Spleen (tissue), 11 donors: ENCODE measurements at regions not wholly inside any gene's neighbourhood (a gene's known extent, or its start where the extent isn't known, plus 50 kb on each side); places are given as distances from the start of the nearest gene placed in this dataset.

ENCODE experiments used
- DNase-seq: peaks from one replicate; pipeline ENCODE4 v3.0.0-alpha.2; 2020
- H3K27ac ChIP-seq, 8 donors: fragments of 200-600 bp; sonication (generic) in 7 of 8; 1 replicate in 4 of 8; 2 replicates in 4 of 8; pipeline versions ENCODE4 v1.5.0 to v1.8.0; 2016 to 2021; ENCODE audit warnings: inconsistent platforms in 4 of 8, mild to moderate bottlenecking in 4 of 8, moderate library complexity in 1 of 8
- H3K27me3 ChIP-seq, 7 donors: fragments of 200-600 bp; sonication (generic) in 6 of 7; replicated peaks in 1 of 7; 1 replicate in 4 of 7; 2 replicates in 3 of 7; pipeline versions ENCODE4 v1.5.0 to v1.8.0; 2016 to 2021; ENCODE audit warnings: inconsistent platforms in 3 of 7, mild to moderate bottlenecking in 1 of 7
- H3K36me3 ChIP-seq, 6 donors: fragments of 200-600 bp; sonication (generic) in 5 of 6; 1 replicate in 4 of 6; 2 replicates in 2 of 6; pipeline versions ENCODE4 v1.5.0 to v1.8.0; 2016 to 2021; ENCODE audit warnings: inconsistent platforms in 2 of 6
- H3K4me1 ChIP-seq, 6 donors: fragments of 200-600 bp; sonication (generic) in 5 of 6; 1 replicate in 3 of 6; 2 replicates in 3 of 6; pipeline versions ENCODE4 v1.5.0 to v1.8.0; 2016 to 2021; ENCODE audit warnings: inconsistent platforms in 3 of 6
- H3K4me3 ChIP-seq, 8 donors: fragments of 200-600 bp; sonication (generic) in 7 of 8; 1 replicate in 4 of 8; 2 replicates in 4 of 8; pipeline versions ENCODE4 v1.5.0 to v1.8.0; 2016 to 2021; ENCODE audit warnings: inconsistent platforms in 4 of 8, mild to moderate bottlenecking in 4 of 8, moderate library complexity in 2 of 8
- H3K9me3 ChIP-seq, 8 donors: fragments of 200-600 bp; sonication (generic) in 7 of 8; 1 replicate in 4 of 8; 2 replicates in 4 of 8; pipeline versions ENCODE4 v1.5.0 to v1.8.0; 2016 to 2021; ENCODE audit warnings: inconsistent platforms in 4 of 8
- CTCF ChIP-seq, 11 experiments: fragments of 200-600 bp in 7 of 11; fragments of 450-650 bp in 4 of 11; sonication (generic) in 4 of 11; IDR thresholded peaks in 8 of 11; conservative IDR thresholded peaks in 3 of 11; 1 replicate in 7 of 11; 2 replicates in 4 of 11; pipeline versions ENCODE4 v1.4.0 to v1.8.0; 2016 to 2021; ENCODE audit warnings: antibody characterized with exemption in 11 of 11, inconsistent platforms in 4 of 11, mild to moderate bottlenecking in 1 of 11
- POLR2A ChIP-seq, 3 donors: fragments of 450-650 bp; IDR thresholded peaks; one replicate each; pipeline ENCODE4 v1.5.1; 2017; ENCODE audit warnings: antibody characterized with exemption in 3 of 3, mild to moderate bottlenecking in 1 of 3
- POLR2AphosphoS5 ChIP-seq, 3 donors: sonication (generic); formaldehyde crosslinking; IDR thresholded peaks; one replicate each; pipeline ENCODE4 v1.5.1; 2017; ENCODE audit warnings: antibody characterized with exemption in 3 of 3
- WGBS, 5 donors: extraction: QIAGEN DNeasy Blood & Tissue Kit in 3 of 5; methylation state at CpG; one replicate each; pipeline versions ENCODE4 v1.1.5 to v1.1.7; 2013 to 2018; 5-methylcytosine and 5-hydroxymethylcytosine counted together
- intact Hi-C: fragments of 100-400 bp; cut with DNase I; formaldehyde crosslinking; loops from one replicate; pipeline ENCODE4 v1.15.0; 2023; ENCODE audit warnings: low total_unique reads
- donor health status: healthy with polysubstance abuse.
- donor health status: DM: no; HTN: no; CAD: no; lungs with moderate emphysema.
- donor health status: DM: no; HTN: no; CAD: no.
- donor health status: Bipolar disorder and iron deficiency.
- donor health status: healthy.
- donor health status: DM: no; HTN: no; CAD: no.
- donor health status: DM: yes; HTN: yes; CAD: no.

- peaks cover 0 to 9% (median 3%) of the 10 kb centered on the region in 8 donors for H3K9me3 ChIP-seq
- WGBS, 5 donors: 68 to 89% (median 87%) methylated on average over 1 of the region's 1 CpG
- intact Hi-C loops: no loop called here
- no peak for TF ChIP-seq CTCF (IDR thresholded peaks at IDR 0.05 in 8 of 11, conservative IDR thresholded peaks at IDR 0.05 in 3 of 11)
- no peak for TF ChIP-seq POLR2AphosphoS5 (IDR thresholded peaks at IDR 0.05)
- TF ChIP-seq POLR2A (IDR thresholded peaks at IDR 0.05): no peak
- H3K4me3 ChIP-seq: no peak overlapping the region
- no peak for DNase-seq
- no peaks in the 10 kb centered on the region for H3K27me3 ChIP-seq
- H3K4me1 ChIP-seq: peaks cover 0 to 16% (median 10%) of the 10 kb centered on the region in 6 donors
- H3K27ac ChIP-seq: no peak overlapping the region
- no peaks in the 10 kb centered on the region for H3K36me3 ChIP-seq
Observed at GRCh38 chr6:14448246-14448645, 330.7 kb downstream of the CD83 start.

GRCh38 chr6:14450133-14450504 is 332.5 kb downstream of the CD83 start:
- intact Hi-C loops: no loop called here
- 86 to 91% (median 90%) methylated on average over 12 of the region's 12 CpGs for WGBS, 5 donors
- Histone ChIP-seq H3K4me1 (peaks cover 0 to 31% (median 21%) of the 10 kb centered on the region in 6 donors), H3K36me3 (no peaks in the 10 kb centered on the region), H3K27me3 (no peaks in the 10 kb centered on the region), H3K9me3 (peaks cover 0 to 9% (median 3%) of the 10 kb centered on the region in 8 donors), H3K27ac (no peak overlapping the region), H3K4me3 (no peak overlapping the region)
- DNase-seq: no peak
- no peak for TF ChIP-seq POLR2AphosphoS5 (IDR thresholded peaks at IDR 0.05)
- no peak for TF ChIP-seq CTCF (IDR thresholded peaks at IDR 0.05 in 8 of 11, conservative IDR thresholded peaks at IDR 0.05 in 3 of 11)
- TF ChIP-seq POLR2A (IDR thresholded peaks at IDR 0.05): no peak

GRCh38 chr6:14450578-14450977 is 333.0 kb downstream of the CD83 start:
- H3K4me1 ChIP-seq: peaks cover 0 to 32% (median 21%) of the 10 kb centered on the region in 6 donors
- H3K27me3 ChIP-seq: no peaks in the 10 kb centered on the region
- DNase-seq: no peak
- intact Hi-C loops: no loop called here
- no peak overlapping the region for H3K27ac ChIP-seq
- WGBS, 5 donors: 67 to 89% (median 84%) methylated on average over 6 of the region's 6 CpGs
- peaks cover 0 to 9% (median 3%) of the 10 kb centered on the region in 8 donors for H3K9me3 ChIP-seq
- no peak overlapping the region for H3K4me3 ChIP-seq
- no peaks in the 10 kb centered on the region for H3K36me3 ChIP-seq
- TF ChIP-seq POLR2A (IDR thresholded peaks at IDR 0.05) (no peak), POLR2AphosphoS5 (IDR thresholded peaks at IDR 0.05) (no peak), CTCF (IDR thresholded peaks at IDR 0.05 in 8 of 11, conservative IDR thresholded peaks at IDR 0.05 in 3 of 11) (no peak)

- DNase-seq: no peak
- no peak overlapping the region for H3K4me3 ChIP-seq
- H3K9me3 ChIP-seq: peaks cover 0 to 9% (median 3%) of the 10 kb centered on the region in 8 donors
- H3K36me3 ChIP-seq: no peaks in the 10 kb centered on the region
- peaks cover 0 to 32% (median 21%) of the 10 kb centered on the region in 6 donors for H3K4me1 ChIP-seq
- 73 to 84% (median 82%) methylated on average over 9 of the region's 9 CpGs for WGBS, 5 donors
- H3K27ac ChIP-seq: no peak overlapping the region
- intact Hi-C loops: no loop called here
- no peak for TF ChIP-seq POLR2A (IDR thresholded peaks at IDR 0.05)
- TF ChIP-seq CTCF (IDR thresholded peaks at IDR 0.05 in 8 of 11, conservative IDR thresholded peaks at IDR 0.05 in 3 of 11): no peak
- TF ChIP-seq POLR2AphosphoS5 (IDR thresholded peaks at IDR 0.05): no peak
- H3K27me3 ChIP-seq: no peaks in the 10 kb centered on the region
Observed at GRCh38 chr6:14451594-14452374, 334.2 kb downstream of the CD83 start.
